CD14-positive monocyte (primary cell): ENCODE measurements at regions not wholly inside any gene's neighbourhood (a gene's known extent, or its start where the extent isn't known, plus 50 kb on each side); places are given as distances from the start of the nearest gene placed in this dataset.

ENCODE experiments used
- DNase-seq, 3 donors: peaks; one replicate each; pipeline ENCODE4 v3.0.0-alpha.2; 2011 to 2022
- H2AFZ ChIP-seq: 2 replicates; pipeline ENCODE4 v1.6.0; 2012; ENCODE audit warnings: mild to moderate bottlenecking, low read depth, low read length, inconsistent platforms; ENCODE audit not compliant: insufficient read depth, poor library complexity, severe bottlenecking
- H3K27ac ChIP-seq, 2 donors: 1 replicate in 1 of 2; 2 replicates in 1 of 2; pipeline ENCODE4 v1.5.1; 2012 to 2013; ENCODE audit warnings: low read length in 2 of 2, control low read depth in 1 of 2, inconsistent platforms in 1 of 2, low read depth in 1 of 2, mild to moderate bottlenecking in 1 of 2
- H3K27me3 ChIP-seq, 2 donors: one replicate each; pipeline versions ENCODE4 v1.6.0 to v1.6.1; 2011 to 2013; ENCODE audit warnings: low read length in 2 of 2; ENCODE audit not compliant: control insufficient read depth in 2 of 2, insufficient read depth in 2 of 2
- H3K36me3 ChIP-seq, 2 donors: replicated peaks in 1 of 2; 1 replicate in 1 of 2; 2 replicates in 1 of 2; pipeline versions ENCODE4 v1.5.1 to v1.6.1; 2012 to 2013; ENCODE audit warnings: low read length in 2 of 2, control low read depth in 1 of 2, inconsistent platforms in 1 of 2, mild to moderate bottlenecking in 1 of 2; ENCODE audit not compliant: insufficient read depth in 2 of 2, control insufficient read depth in 1 of 2
- H3K4me1 ChIP-seq, 2 donors: 1 replicate in 1 of 2; 2 replicates in 1 of 2; pipeline versions ENCODE4 v1.5.1 to v1.6.1; 2012 to 2013; ENCODE audit warnings: low read length in 2 of 2, control low read depth in 1 of 2, inconsistent platforms in 1 of 2, mild to moderate bottlenecking in 1 of 2, moderate library complexity in 1 of 2; ENCODE audit not compliant: insufficient read depth in 2 of 2, control insufficient read depth in 1 of 2
- H3K4me2 ChIP-seq: replicated peaks from 2 replicates; pipeline ENCODE3; 2012; ENCODE audit warnings: low read length, moderate library complexity, mild to moderate bottlenecking; ENCODE audit not compliant: poor library complexity, severe bottlenecking; ENCODE audit errors: extremely low read depth
- H3K4me3 ChIP-seq, 3 experiments: fragments of 200-600 bp in 1 of 3; sonication (generic) in 1 of 3; replicated peaks in 1 of 3; 1 replicate in 2 of 3; 2 replicates in 1 of 3; pipeline ENCODE4 v1.5.1; 2011 to 2013; ENCODE audit warnings: low read length in 3 of 3, mild to moderate bottlenecking in 3 of 3, control low read depth in 2 of 3, low read depth in 2 of 3, inconsistent platforms in 1 of 3, moderate library complexity in 1 of 3
- H3K79me2 ChIP-seq: 2 replicates; pipeline ENCODE4 v1.6.0; 2012; ENCODE audit warnings: mild to moderate bottlenecking, control low read depth, inconsistent platforms, low read length, moderate library complexity; ENCODE audit not compliant: insufficient read depth
- H3K9ac ChIP-seq: 2 replicates; pipeline ENCODE4 v1.6.0; 2017; ENCODE audit warnings: low read length, mild to moderate bottlenecking; ENCODE audit not compliant: insufficient read depth, poor library complexity, severe bottlenecking
- H3K9me3 ChIP-seq, 2 donors: replicated peaks in 1 of 2; 1 replicate in 1 of 2; 2 replicates in 1 of 2; pipeline versions ENCODE4 v1.5.1 to v1.6.1; 2012 to 2013; ENCODE audit warnings: low read length in 2 of 2, control low read depth in 1 of 2; ENCODE audit not compliant: control insufficient read depth in 1 of 2, insufficient read depth in 1 of 2
- H4K20me1 ChIP-seq: 2 replicates; pipeline ENCODE4 v1.6.0; 2012; ENCODE audit warnings: mild to moderate bottlenecking, low read length, control low read depth, moderate library complexity; ENCODE audit not compliant: insufficient read depth
- H3K27ac Mint-ChIP-seq, 7 donors: one replicate each; pipeline ENCODE4 v1.8.0; 2020; ENCODE audit warnings: mild to moderate bottlenecking in 7 of 7, mixed read lengths in 7 of 7, moderate library complexity in 6 of 7, inconsistent platforms in 2 of 7
- H3K27me3 Mint-ChIP-seq, 3 donors: one replicate each; pipeline ENCODE4 v1.8.0; 2021 to 2022; ENCODE audit warnings: low read depth in 3 of 3, mild to moderate bottlenecking in 3 of 3, mixed read lengths in 3 of 3, moderate library complexity in 3 of 3, inconsistent platforms in 1 of 3
- H3K36me3 Mint-ChIP-seq, 2 donors: one replicate each; pipeline ENCODE4 v1.8.0; 2020; ENCODE audit warnings: mixed read lengths in 2 of 2, inconsistent platforms in 1 of 2, mild to moderate bottlenecking in 1 of 2
- H3K4me1 Mint-ChIP-seq: one replicate; pipeline ENCODE4 v1.8.0; 2020; ENCODE audit warnings: mild to moderate bottlenecking, mixed read lengths
- H3K4me3 Mint-ChIP-seq, 2 donors: one replicate each; pipeline ENCODE4 v1.8.0; 2020; ENCODE audit warnings: mild to moderate bottlenecking in 2 of 2, mixed read lengths in 2 of 2, moderate library complexity in 1 of 2
- H3K9me3 Mint-ChIP-seq, 7 donors: one replicate each; pipeline ENCODE4 v1.8.0; 2020 to 2022; ENCODE audit warnings: mixed read lengths in 7 of 7, mild to moderate bottlenecking in 6 of 7, moderate library complexity in 6 of 7, inconsistent platforms in 2 of 7
- CTCF ChIP-seq: fragments of 200-600 bp; IDR thresholded peaks from one replicate; pipeline ENCODE4 v1.8.0; 2022; ENCODE audit warnings: antibody characterized with exemption, mild to moderate bottlenecking
- WGBS: methylation state at CpG from one replicate; pipeline ENCODE4 v1.1.5; 2013; ENCODE audit warnings: missing lambda C conversion rate; ENCODE audit not compliant: insufficient coverage; 5-methylcytosine and 5-hydroxymethylcytosine counted together
- intact Hi-C, 2 donors: fragments of 100-400 bp; cut with micrococcal nuclease; formaldehyde crosslinking; loops; one replicate each; pipeline versions ENCODE4 v1.15.0 to v1.15.1; 2023

GRCh38 chr2:82789851-82790205, 1669.3 kb downstream of the SUCLG1 start:
- intact Hi-C loops: no loop called here

GRCh38 chr2:82781176-82781915, 1677.7 kb downstream of the SUCLG1 start:
- Histone ChIP-seq H3K27ac (no peak overlapping the region), H3K4me3 (no peak overlapping the region), H3K79me2 (no peaks in the 10 kb centered on the region), H3K27me3 (no peaks in the 10 kb centered on the region), H3K4me2 (no peak overlapping the region), H3K9me3 (peaks cover 4 to 7% of the 10 kb centered on the region in 2 donors), H3K9ac (no peak overlapping the region), H4K20me1 (no peaks in the 10 kb centered on the region), H2AFZ (no peak overlapping the region), H3K4me1 (no peaks in the 10 kb centered on the region), H3K36me3 (no peaks in the 10 kb centered on the region)
- peaks cover 0 to 9% (median 2%) of the 10 kb centered on the region in 7 donors for H3K9me3 Mint-ChIP-seq
- no peak for DNase-seq
- WGBS: no CpG with 5 or more reads among the region's 2 CpGs
- no peaks in the 10 kb centered on the region for H3K27me3 Mint-ChIP-seq
- no peaks in the 10 kb centered on the region for H3K4me1 Mint-ChIP-seq
- intact Hi-C loops: no loop called here
- TF ChIP-seq CTCF: no peak
- H3K4me3 Mint-ChIP-seq: no peak overlapping the region
- H3K36me3 Mint-ChIP-seq: no peaks in the 10 kb centered on the region
- H3K27ac Mint-ChIP-seq: no peak overlapping the region

More at GRCh38 chr2:82789851-82790205, 1669.3 kb downstream of the SUCLG1 start:
- Histone ChIP-seq H3K79me2 (no peaks in the 10 kb centered on the region), H3K9ac (no peak overlapping the region), H3K4me3 (no peak overlapping the region), H3K27ac (no peak overlapping the region), H3K4me1 (no peaks in the 10 kb centered on the region), H3K4me2 (no peak overlapping the region), H3K27me3 (no peaks in the 10 kb centered on the region), H2AFZ (no peak overlapping the region), H3K36me3 (no peaks in the 10 kb centered on the region), H4K20me1 (no peaks in the 10 kb centered on the region), H3K9me3 (no peaks in the 10 kb centered on the region)
- Mint-ChIP-seq H3K4me3 (no peak overlapping the region), H3K9me3 (peaks cover 0 to 3% (median 0%) of the 10 kb centered on the region in 7 donors), H3K4me1 (no peaks in the 10 kb centered on the region), H3K36me3 (no peaks in the 10 kb centered on the region), H3K27ac (no peak overlapping the region), H3K27me3 (peaks cover 0 to 2% (median 0%) of the 10 kb centered on the region in 3 donors)
- no peak for TF ChIP-seq CTCF
- no CpG with 5 or more reads among the region's 2 CpGs for WGBS
- DNase-seq: no peak
